HL-60 (cell line): ENCODE measurements at regions not wholly inside any gene's neighbourhood (a gene's known extent, or its start where the extent isn't known, plus 50 kb on each side); places are given as distances from the start of the nearest gene placed in this dataset.

ENCODE experiments used
- CTCF ChIP-seq: IDR thresholded peaks from one replicate; pipeline ENCODE4 v1.5.1; 2011; ENCODE audit warnings: low read length, control low read depth, inconsistent platforms; ENCODE audit not compliant: insufficient read depth
- GABPA ChIP-seq: IDR thresholded peaks from 2 replicates; pipeline ENCODE4 v1.6.1; 2012; ENCODE audit warnings: low read depth
- POLR2AphosphoS5 ChIP-seq: IDR thresholded peaks from 2 replicates; pipeline ENCODE4 v1.6.1; 2012; ENCODE audit warnings: low read depth
- REST ChIP-seq: IDR thresholded peaks from 2 replicates; pipeline ENCODE4 v1.6.1; 2012; ENCODE audit warnings: low read depth; ENCODE audit not compliant: insufficient replicate concordance

- TF ChIP-seq CTCF (no peak), POLR2AphosphoS5 (no peak), REST (no peak), GABPA (no peak)
These were observed 305.9 kb downstream of the AJAP1 start for GRCh38 chr1:4960336-4960735.
